B cell (primary cell): ENCODE measurements at regions not wholly inside any gene's neighbourhood (a gene's known extent, or its start where the extent isn't known, plus 50 kb on each side); places are given as distances from the start of the nearest gene placed in this dataset.

ENCODE experiments used
- ATAC-seq: fragments of 200-7000 bp; cut with Tn5 transposase; one replicate; pipeline ENCODE4 v1.10.0; 2021; ENCODE audit warnings: low read depth, mild to moderate bottlenecking, moderate number of reproducible peaks, moderate library complexity
- CTCF ChIA-PET: fragments of 350-600 bp; sonication (Branson Sonifier 250); formaldehyde crosslinking; loops from one replicate; lab custom pipeline; 2021; ENCODE audit warnings: antibody characterized with exemption, inconsistent platforms; lab: Charles Lee
- POLR2A ChIA-PET: fragments of 350-600 bp; sonication (Branson Sonifier 250); formaldehyde crosslinking; loops from one replicate; lab custom pipeline; 2021; ENCODE audit warnings: antibody characterized with exemption; lab: Charles Lee
- DNase-seq: peaks from one replicate; pipeline ENCODE4 v3.0.0; 2013
- H2AFZ ChIP-seq: 2 replicates; pipeline ENCODE4 v1.6.1; 2012; ENCODE audit warnings: mild to moderate bottlenecking, low read depth, low read length; ENCODE audit not compliant: insufficient read depth, poor library complexity, severe bottlenecking
- H3K27ac ChIP-seq, 2 donors: 1 replicate in 1 of 2; 2 replicates in 1 of 2; pipeline ENCODE4 v1.5.1; 2012 to 2013; ENCODE audit warnings: low read length in 2 of 2, mild to moderate bottlenecking in 2 of 2, moderate library complexity in 1 of 2
- H3K27me3 ChIP-seq, 4 experiments: fragments of 200-600 bp in 1 of 4; sonication (generic) in 1 of 4; replicated peaks in 1 of 4; 1 replicate in 2 of 4; 2 replicates in 2 of 4; pipeline versions ENCODE4 v1.6.1 to v1.7.0; 2013 to 2016; ENCODE audit warnings: low read length in 3 of 4, mild to moderate bottlenecking in 2 of 4, mixed read lengths in 1 of 4, moderate library complexity in 1 of 4; ENCODE audit not compliant: insufficient read depth in 4 of 4, control insufficient read depth in 3 of 4; ENCODE audit errors: control extremely low read depth in 1 of 4
- H3K36me3 ChIP-seq, 2 experiments: replicated peaks in 1 of 2; 1 replicate in 1 of 2; 2 replicates in 1 of 2; pipeline versions ENCODE4 v1.6.1 to v1.7.1; 2013; ENCODE audit warnings: low read length in 1 of 2; ENCODE audit not compliant: insufficient read depth in 2 of 2, control insufficient read depth in 1 of 2; ENCODE audit errors: control extremely low read depth in 1 of 2, extremely low read depth in 1 of 2
- H3K4me1 ChIP-seq, 2 donors: fragments of 200-600 bp in 1 of 2; sonication (generic) in 1 of 2; 1 replicate in 1 of 2; 2 replicates in 1 of 2; pipeline versions ENCODE4 v1.5.1 to v1.6.1; 2013 to 2017; ENCODE audit warnings: low read length in 2 of 2; ENCODE audit not compliant: control insufficient read depth in 2 of 2, insufficient read depth in 2 of 2
- H3K4me2 ChIP-seq: replicated peaks from 2 replicates; pipeline ENCODE3; 2012; ENCODE audit warnings: mild to moderate bottlenecking, low read depth, low read length; ENCODE audit not compliant: poor library complexity, severe bottlenecking
- H3K4me3 ChIP-seq, 5 experiments: fragments of 200-600 bp in 1 of 5; sonication (generic) in 1 of 5; 1 replicate in 3 of 5; 2 replicates in 2 of 5; pipeline versions ENCODE4 v1.5.1 to v1.7.0; 2011 to 2016; ENCODE audit warnings: low read length in 4 of 5, mild to moderate bottlenecking in 4 of 5, low read depth in 2 of 5, control low read depth in 1 of 5, moderate library complexity in 1 of 5; ENCODE audit not compliant: insufficient read depth in 1 of 5; ENCODE audit errors: control extremely low read depth in 1 of 5, extremely low read depth in 1 of 5
- H3K79me2 ChIP-seq: fragments of 200-600 bp; sonication (generic); one replicate; pipeline ENCODE4 v1.6.0; 2016; ENCODE audit warnings: low read length; ENCODE audit not compliant: control insufficient read depth, insufficient read depth
- H3K9ac ChIP-seq: fragments of 200-600 bp; sonication (generic); 2 replicates; pipeline ENCODE4 v1.6.1; 2017; ENCODE audit warnings: mild to moderate bottlenecking, low read length, moderate library complexity
- H3K9me3 ChIP-seq, 3 donors: one replicate each; pipeline versions ENCODE4 v1.6.1 to v1.7.1; 2013; ENCODE audit warnings: low read length in 2 of 3; ENCODE audit not compliant: control insufficient read depth in 2 of 3, insufficient read depth in 1 of 3; ENCODE audit errors: control extremely low read depth in 1 of 3
- H4K20me1 ChIP-seq: 2 replicates; pipeline ENCODE4 v1.6.0; 2012; ENCODE audit warnings: mild to moderate bottlenecking, low read length; ENCODE audit not compliant: insufficient read depth, control insufficient read depth, poor library complexity, severe bottlenecking
- H3K27ac Mint-ChIP-seq: one replicate; pipeline ENCODE4 v1.8.0; 2021; ENCODE audit warnings: mixed read lengths
- H3K27me3 Mint-ChIP-seq: one replicate; pipeline ENCODE4 v1.8.0; 2021; ENCODE audit warnings: mixed read lengths
- H3K4me1 Mint-ChIP-seq: one replicate; pipeline ENCODE4 v1.8.0; 2021; ENCODE audit warnings: mixed read lengths
- H3K4me3 Mint-ChIP-seq: one replicate; pipeline ENCODE4 v1.8.0; 2021; ENCODE audit warnings: mixed read lengths
- H3K9me3 Mint-ChIP-seq: one replicate; pipeline ENCODE4 v1.8.0; 2022; ENCODE audit warnings: mixed read lengths; ENCODE audit not compliant: insufficient read depth
- CTCF ChIP-seq: fragments of 200-600 bp; IDR thresholded peaks from one replicate; pipeline ENCODE4 v1.8.0; 2022; ENCODE audit warnings: antibody characterized with exemption, mild to moderate bottlenecking
- EZH2 ChIP-seq: IDR thresholded peaks from 2 replicates; pipeline ENCODE4 v1.6.1; 2012; ENCODE audit warnings: borderline replicate concordance, low read depth, mild to moderate bottlenecking, moderate library complexity, low read length; ENCODE audit not compliant: insufficient read depth, poor library complexity, severe bottlenecking
- WGBS: methylation state at CpG from one replicate; pipeline ENCODE4 v1.1.5; 2013; ENCODE audit warnings: missing lambda C conversion rate; ENCODE audit not compliant: insufficient coverage; 5-methylcytosine and 5-hydroxymethylcytosine counted together
- intact Hi-C: fragments of 100-400 bp; cut with micrococcal nuclease; formaldehyde crosslinking; loops from one replicate; pipeline ENCODE4 v1.10.0; 2022

- TF ChIP-seq CTCF, result no peak
- TF ChIP-seq EZH2, result no peak
- no peaks in the 10 kb centered on the region for H3K36me3 ChIP-seq
Observed at GRCh38 chr5:56326116-56326515, 93.0 kb upstream of the ANKRD55 start.

GRCh38 chr5:56325039-56325438 lies 91.9 kb upstream of the ANKRD55 start:
- no peaks in the 10 kb centered on the region for H3K27me3 ChIP-seq
- no peaks in the 10 kb centered on the region for H3K9me3 ChIP-seq
- H3K27ac ChIP-seq, result no peak overlapping the region
- no peak overlapping the region for H3K4me3 ChIP-seq
- no peaks in the 10 kb centered on the region for H3K27me3 Mint-ChIP-seq
- H3K9me3 Mint-ChIP-seq, result no peaks in the 10 kb centered on the region
- TF ChIP-seq EZH2, result no peak
- no peak for TF ChIP-seq CTCF
- H3K79me2 ChIP-seq, result no peaks in the 10 kb centered on the region
- H3K27ac Mint-ChIP-seq, result no peak overlapping the region
- ChIA-PET CTCF (interaction anchor here (0.7 to 1.2 kb wide), 2 partner anchors 9 to 513 kb away, joined by 3 read pairs; no protein-coding TSS in a partner anchor), POLR2A (no interaction called here)
- H3K36me3 ChIP-seq, result no peaks in the 10 kb centered on the region
- no peak overlapping the region for H3K4me2 ChIP-seq
- ATAC-seq (no peak), DNase-seq (no peak)
- no peak overlapping the region for H2AFZ ChIP-seq
- no peak overlapping the region for H3K9ac ChIP-seq
- no CpG with 5 or more reads among the region's 2 CpGs for WGBS
- H4K20me1 ChIP-seq, result no peaks in the 10 kb centered on the region
- H3K4me3 Mint-ChIP-seq, result no peak overlapping the region
- intact Hi-C loops, result loop anchor here (5.0 kb wide), 2 partner anchors 87 to 512 kb away; no protein-coding TSS in a partner anchor
- H3K4me1 Mint-ChIP-seq, result peaks cover 42% of the 10 kb centered on the region
- H3K4me1 ChIP-seq, result peaks cover 30 to 34% of the 10 kb centered on the region in 2 donors

More at GRCh38 chr5:56326116-56326515, 93.0 kb upstream of the ANKRD55 start:
- peak overlapping the region; percentile 15 for H3K27ac Mint-ChIP-seq
- POLR2A ChIA-PET, result no interaction called here
- H3K27me3 Mint-ChIP-seq, result no peaks in the 10 kb centered on the region
- H4K20me1 ChIP-seq, result no peaks in the 10 kb centered on the region
- no peak for ATAC-seq
- no peak overlapping the region for H2AFZ ChIP-seq
- H3K79me2 ChIP-seq, result no peaks in the 10 kb centered on the region
- no peaks in the 10 kb centered on the region for H3K27me3 ChIP-seq
- H3K4me3 ChIP-seq, result no peak overlapping the region
- H3K27ac ChIP-seq, result no peak overlapping the region
- H3K4me2 ChIP-seq, result no peak overlapping the region
- H3K9me3 Mint-ChIP-seq, result no peaks in the 10 kb centered on the region
- H3K4me3 Mint-ChIP-seq, result no peak overlapping the region
- DNase-seq, result no peak
- CTCF ChIA-PET, result interaction anchor here (1.9 kb wide), 1 partner anchor 14 kb away, joined by 4 read pairs; no protein-coding TSS in a partner anchor
- peaks cover 52% of the 10 kb centered on the region for H3K4me1 Mint-ChIP-seq
- intact Hi-C loops, result loop anchor here (5.0 kb wide), 2 partner anchors 86 to 511 kb away; no protein-coding TSS in a partner anchor
- H3K9me3 ChIP-seq, result no peaks in the 10 kb centered on the region
- H3K9ac ChIP-seq, result no peak overlapping the region
- peaks cover 40 to 45% of the 10 kb centered on the region in 2 donors for H3K4me1 ChIP-seq
